Endometrium (tissue), 2 donors: ENCODE measurements at regions not wholly inside any gene's neighbourhood (a gene's known extent, or its start where the extent isn't known, plus 50 kb on each side); places are given as distances from the start of the nearest gene placed in this dataset.

Experiments used
- FAIRE-seq: peaks from 2 replicates; lab custom pipeline; 2012; peaks lifted over from hg19 to GRCh38; lab: Jason Lieb, UNC
- donor health status: control.
- donor health status: control.

DNA sequence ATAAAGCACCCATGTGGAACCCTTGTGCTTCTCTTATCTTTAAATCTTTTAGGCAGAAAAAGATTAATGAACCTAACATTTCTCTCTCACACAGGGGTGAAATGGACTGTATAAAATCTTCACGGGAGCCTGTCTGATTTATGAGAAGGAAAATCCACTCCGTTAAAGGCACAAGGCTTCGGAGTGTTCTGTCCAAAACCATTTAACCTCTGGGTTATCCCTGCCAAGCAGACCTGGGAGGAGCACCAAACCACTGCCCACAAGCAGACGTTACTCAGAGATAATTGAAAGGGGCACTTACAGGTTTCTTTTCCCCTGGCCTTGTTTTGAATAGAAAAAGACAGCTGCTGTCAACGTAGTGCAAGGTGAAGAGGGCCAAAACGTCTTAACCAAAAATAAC, 184.4 kb upstream of the DOK6 start:
- FAIRE-seq: no peak

DNA sequence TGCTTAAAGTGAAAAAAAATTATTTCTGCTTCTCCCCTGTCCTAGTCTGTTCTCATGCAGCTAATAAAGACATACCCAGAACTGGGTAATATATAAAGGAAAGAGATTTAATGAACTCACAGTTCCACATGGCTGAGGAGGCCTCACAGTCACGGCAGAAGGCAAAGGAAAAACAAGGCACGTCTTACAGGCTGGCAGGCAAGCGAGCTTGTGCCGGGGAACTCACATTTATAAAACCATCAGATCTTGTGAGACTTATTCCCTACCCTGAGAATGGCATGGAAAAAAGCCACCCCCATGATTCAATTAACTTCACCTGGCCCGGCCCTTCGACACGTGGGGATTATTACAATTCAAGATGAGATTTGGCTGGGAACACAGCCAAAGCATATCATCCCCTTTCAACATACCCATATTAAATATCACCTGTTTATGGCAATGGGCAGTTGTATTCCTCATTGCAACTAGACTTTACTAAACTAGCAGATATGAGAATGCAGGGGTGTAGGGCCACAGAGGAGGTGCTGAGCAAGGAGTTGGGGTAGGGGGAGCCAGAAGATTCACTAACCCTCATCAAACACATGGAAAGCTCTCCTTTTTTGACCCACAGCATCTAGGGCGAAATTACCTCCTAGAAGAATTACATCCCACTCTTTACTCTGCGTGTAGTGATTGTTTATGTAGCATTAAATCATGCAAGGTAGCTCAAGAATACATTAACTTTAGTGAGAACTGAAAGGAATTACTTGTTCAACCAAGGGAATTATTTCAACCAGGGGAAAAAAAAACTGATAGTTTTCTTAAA, 183.3 kb upstream of the DOK6 start:
- FAIRE-seq: no peak

DNA sequence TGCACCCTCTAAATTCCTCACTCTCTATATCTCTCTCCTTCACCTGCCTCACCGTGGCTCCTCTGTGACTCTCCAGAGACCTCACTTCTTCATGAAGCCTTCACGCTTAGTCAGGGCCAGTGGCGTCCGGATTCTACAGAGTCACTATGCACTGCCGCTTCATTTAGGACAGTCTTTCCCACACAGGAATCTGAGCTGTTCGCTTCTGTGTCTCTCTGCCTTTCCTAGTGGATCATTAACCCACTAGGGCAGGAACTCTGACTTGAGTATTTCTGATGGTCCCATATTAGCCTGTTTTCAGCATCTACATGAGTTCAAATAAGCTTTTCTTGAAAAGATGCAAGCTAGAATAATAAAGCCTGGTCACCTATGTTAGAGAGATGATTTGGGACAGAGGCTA, 180.2 kb upstream of the DOK6 start:
- FAIRE-seq: no peak

DNA sequence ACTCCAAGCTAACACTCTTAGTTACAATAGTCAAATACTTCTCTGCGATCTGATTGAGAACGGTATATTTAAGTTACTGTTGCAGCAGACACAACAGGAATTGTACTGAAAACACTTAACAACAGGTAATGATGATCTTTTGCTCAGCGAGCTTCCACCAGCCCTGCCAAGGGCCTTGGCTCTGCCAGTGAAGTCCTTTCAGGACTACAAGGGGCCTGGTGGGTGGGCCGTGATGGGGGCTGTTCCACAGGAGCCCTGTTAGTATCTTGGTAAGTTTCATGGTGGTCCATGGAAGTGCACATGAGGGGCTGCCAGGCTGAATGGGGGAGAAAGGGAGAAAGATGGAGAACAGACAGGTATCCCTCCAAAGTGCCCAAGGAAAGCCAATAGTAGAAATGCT, 178.6 kb upstream of the DOK6 start:
- FAIRE-seq: no peak

DNA sequence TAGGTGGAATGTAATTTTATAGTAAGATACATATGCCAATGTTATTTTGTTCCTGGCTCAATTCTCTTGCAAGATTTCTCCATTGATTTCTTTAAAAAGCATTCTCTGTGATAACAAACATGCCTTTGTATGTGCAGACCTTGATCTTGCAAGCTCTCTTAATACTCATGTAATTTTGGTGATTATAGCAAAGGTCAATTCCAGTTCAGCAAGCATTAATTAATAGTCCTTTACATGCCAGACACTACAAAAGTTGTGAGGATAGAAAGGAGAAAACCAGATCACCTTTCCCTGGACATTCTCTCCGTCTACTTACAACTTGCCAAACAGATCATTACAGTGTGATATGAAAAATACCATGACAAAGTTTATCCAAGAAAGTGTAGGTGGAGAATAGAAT, 173.7 kb upstream of the DOK6 start:
- no peak for FAIRE-seq

DNA sequence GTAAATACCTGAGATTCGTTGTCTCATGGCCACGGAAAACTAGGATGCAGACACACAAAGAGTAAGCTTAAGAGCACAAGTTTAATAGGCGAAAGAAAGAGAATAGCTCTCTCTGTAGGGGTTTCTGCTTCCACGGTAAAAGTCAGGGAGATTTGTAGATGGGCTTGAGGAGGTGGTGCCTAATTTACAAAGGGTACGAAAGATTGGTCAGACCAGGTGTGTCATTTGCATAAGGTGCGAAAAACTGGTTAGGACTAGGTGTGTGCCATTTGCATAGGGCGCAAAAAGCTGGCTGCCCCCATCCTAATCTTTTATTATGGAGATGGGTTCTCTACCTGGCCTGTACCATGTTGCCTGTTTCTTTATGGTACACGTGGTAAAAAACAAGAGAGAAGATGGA, 170.5 kb upstream of the DOK6 start:
- FAIRE-seq: no peak

DNA sequence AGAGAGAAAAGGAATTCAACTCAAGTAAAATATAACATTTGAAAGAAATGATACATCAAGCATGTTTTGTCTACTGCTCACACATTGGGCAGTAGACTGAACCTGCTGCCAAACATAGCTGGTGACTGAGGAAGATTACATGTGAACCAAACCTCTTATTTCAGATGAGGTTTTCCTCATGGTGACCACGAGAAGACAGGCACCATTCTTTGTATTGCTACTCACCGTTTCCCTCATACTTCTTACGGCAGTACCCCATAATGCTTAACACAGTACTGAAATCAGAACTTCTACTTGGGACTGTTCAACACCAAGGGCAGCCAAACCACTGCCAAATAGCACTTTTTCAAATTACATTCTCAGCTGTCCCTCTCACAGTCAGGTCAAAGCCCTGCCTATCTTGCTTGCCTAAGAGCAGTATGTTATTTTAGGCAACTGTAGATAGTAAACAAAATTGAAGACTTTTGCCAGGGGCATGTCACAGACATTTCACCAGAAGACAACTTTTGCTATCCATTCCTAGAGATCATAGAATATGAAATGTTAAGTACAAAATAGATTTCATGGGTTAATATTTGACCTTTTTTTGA, 167.1 kb upstream of the DOK6 start:
- no peak for FAIRE-seq

DNA sequence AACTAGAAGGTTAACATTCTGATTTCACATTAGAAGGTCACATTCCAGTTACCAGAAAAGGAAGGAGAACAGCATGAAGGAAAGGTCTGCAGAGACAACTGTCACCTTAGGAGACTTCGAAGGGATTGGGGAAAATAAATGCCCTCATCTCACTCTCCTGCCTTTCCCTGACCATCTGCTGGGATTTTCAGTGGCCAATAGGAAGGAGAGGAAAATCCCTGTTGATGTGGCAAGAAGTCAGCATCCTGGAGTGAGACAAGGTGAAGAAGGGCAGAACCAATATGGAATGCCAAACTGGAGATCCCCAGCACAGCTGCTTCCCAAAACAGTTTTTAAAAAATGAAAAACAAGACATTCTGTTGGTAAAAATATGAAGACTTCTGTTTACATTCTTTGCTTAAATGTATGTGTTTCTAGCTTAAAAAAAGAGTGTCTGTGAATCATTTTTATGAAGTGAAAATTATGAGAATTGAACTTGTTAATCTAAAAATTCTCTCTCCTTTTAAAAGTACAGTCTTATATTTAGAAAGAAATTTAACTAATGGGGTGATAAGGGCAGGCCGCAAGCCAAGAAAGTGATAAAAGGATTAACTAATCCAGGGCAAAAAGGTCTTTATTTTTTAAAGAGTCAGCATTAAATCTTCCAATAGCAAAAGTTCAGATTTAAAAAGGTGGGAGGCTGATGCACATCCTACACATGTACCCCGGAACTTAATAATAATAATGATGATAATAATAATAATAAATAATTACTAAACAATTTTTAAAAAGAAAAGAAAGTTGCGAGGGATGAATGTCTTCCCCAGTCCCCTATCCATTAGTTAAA, 160.6 kb upstream of the DOK6 start:
- peak; percentile 26 for FAIRE-seq

DNA sequence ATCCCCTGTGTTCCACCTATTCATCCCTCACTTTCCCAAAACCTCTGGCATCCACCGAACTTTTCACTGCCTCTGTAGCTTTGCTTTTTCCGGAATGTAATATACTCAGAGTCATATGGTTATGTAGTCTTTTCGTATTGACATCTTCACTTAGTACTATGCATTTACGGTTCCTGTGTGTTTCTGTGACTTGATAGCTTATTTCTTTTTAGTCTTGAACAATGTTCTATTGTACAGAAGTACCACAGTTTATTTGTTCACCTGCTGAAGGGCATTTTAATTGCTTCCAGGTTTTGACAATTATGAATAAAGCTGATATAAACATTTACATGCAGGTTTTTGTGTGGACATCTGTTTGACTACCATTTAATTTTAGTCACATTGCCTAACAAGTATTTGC, 154.7 kb upstream of the DOK6 start:
- FAIRE-seq: no peak

DNA sequence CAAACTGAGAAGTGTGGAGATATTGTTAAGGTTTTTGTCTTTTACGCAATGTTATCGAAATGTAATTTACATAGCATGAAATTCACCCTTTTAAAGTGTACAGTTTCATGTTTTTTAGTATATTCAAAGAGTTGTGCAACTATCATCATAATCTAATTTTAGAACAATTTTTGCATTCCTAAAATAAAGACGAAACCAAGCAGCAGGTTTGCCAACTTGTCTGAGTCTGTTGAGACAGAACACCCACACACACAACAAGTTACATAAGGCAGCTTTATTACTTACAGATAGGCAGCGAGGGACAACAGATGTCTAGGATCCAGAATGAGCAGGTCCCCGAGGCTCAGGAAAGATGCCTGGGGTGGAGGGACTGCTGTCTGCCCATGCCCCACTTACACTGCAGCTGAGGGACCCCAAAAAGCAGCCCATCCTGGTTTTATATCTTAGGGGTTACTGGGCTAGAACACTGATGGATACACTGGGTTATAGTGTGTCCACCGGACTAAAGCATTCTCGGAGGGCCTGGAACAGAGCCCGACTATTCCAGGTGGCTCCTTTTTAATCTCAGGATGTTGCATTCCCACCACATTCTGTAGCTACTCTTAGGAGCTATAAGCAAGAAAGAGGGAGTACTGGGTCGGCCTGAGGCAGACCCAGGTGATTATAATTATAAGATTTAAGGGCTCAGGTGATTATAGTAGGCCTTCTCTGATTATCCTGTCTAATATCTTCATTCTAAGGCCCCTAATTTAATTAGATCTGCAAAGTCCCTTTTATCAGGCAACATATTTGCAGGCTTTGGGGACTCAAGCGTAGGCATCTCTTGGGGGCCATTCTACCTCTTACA, 150.2 kb upstream of the DOK6 start:
- FAIRE-seq: no peak

DNA sequence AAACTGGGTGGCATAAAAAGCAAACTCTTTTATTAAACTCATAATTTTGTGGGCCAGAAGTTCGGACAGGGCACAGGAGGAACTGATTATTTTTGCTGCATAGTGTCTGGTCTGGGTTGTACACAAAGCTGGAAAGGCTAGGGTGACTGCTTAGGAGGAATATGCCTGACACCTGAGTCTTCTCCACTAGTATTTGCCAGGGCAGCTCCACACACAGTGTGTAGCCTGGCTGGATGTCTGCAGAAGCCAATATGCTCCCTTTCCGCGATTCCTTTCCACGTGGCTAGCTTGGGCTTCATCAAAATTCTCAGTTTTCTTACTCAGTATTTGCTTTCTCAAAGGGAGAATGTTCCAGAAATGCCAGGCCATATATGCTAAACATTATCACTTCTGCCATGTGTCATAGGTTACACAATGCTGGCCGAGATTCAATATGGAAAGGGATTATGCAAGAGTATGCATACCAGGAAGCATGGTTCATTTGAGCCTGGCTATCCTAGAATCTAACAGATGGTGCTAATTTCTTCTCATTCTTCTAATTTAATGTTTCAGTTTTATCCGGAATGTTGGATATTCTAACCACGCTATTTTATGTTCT, 142.7 kb upstream of the DOK6 start:
- no peak for FAIRE-seq

DNA sequence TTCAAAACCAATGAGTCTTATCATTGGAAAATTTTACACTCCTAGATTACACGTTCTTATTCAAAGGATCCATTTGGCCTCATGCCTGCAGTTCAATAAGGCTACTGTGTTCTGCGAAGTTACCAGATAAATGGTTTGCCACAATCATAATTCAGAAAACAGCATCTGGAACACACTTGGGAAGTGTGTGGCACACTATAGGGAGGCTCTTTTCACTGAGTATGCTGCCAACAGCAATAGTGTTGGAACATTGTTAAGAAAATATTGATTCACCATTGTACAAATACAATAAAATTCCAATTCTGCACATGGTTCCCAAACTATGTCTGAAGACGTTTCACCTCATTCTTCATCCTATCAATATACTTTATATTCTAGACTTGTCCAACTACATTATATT, 141.4 kb upstream of the DOK6 start:
- FAIRE-seq: no peak

DNA sequence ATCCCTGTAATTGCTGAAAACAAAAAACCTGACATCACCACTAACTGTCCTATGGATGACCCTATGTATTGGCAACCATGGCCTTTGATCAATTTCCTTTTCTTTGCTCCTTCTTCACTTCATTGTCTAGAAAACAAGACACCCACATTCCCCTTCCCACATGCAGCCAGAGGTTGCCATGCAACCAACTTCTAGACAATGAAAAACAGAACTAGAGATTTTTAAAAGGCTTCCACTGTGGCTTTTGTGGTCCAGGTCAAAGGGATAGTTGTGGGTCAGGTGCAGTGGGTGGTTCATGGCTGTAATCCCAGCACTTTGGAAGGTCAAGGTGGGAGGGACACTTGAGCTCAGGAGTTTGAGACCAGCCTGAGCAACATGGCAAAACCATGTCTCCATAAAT, 139.3 kb upstream of the DOK6 start:
- no peak for FAIRE-seq

DNA sequence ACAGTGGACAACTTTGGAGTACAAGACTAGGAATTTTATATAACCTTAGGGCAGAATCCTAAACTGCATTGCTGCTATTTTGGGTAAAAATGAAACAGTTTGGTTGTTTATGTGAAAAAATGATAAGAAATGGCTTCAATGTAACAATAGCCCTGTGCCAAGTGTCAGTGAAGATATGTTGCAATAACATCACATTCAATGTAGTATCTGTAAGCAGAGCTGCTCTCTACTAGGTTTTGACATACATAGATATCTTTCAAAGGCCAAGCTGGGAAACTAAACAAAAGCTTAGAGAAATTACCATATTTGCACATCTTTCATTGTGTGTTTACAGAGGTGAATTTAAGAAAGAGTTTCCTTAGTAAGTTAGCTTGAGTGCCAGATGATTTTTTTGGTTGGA, 135.0 kb upstream of the DOK6 start:
- FAIRE-seq: no peak

DNA sequence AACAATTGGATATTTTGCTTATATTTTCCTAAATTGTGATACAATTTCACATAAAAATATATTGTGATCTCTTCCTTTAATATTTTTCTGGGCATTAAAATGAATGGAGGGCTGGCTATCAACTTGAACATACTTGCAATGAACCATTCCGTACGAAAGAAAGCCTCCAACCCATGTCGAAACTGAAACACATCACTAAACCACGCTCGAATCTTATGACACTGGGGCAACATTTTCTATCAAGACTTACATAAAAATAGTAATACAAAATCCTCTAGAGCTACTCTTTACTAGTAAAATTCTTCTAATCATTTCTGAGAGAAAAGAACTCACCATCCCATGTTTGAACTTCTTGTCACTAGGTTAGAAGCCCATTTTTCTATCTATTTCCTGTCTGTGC, 132.8 kb upstream of the DOK6 start:
- FAIRE-seq: no peak

DNA sequence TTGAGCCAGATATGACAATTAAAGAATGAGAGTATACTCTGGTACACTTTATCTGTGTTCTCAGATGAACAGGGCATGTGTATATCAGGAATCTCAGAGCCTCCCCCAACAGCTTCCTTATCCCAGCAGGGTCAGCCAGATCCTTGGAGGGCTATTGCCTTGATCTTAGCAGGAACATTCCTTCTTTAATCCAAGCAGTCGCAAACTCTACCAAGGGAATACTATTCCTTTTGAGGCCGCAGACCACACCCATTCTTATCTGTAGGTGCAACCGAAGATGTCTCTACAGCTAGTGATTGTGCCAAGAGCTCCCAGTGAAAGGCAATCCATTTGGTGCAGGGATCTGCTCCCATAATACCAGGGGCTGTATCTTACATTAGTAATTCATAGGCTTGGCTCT, 118.3 kb upstream of the DOK6 start:
- no peak for FAIRE-seq

DNA sequence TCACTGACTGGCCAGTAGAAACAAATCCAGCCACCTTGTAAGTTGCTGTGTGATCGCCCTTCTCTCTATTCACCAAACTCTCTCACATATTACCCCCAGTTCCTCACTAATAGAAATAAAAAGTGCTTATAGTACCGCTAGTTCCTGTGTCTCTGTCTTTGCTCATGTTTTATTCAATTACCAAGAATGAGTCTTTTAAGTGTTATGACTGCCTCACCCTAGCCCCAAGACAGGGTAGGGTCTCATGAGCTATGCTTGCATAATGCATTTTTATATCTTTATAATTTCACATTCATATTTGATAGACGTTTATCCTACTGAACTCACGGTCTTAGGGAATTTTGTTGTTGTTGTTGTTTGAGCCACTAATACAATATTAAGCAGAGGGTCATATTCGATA, 109.6 kb upstream of the DOK6 start:
- no peak for FAIRE-seq

DNA sequence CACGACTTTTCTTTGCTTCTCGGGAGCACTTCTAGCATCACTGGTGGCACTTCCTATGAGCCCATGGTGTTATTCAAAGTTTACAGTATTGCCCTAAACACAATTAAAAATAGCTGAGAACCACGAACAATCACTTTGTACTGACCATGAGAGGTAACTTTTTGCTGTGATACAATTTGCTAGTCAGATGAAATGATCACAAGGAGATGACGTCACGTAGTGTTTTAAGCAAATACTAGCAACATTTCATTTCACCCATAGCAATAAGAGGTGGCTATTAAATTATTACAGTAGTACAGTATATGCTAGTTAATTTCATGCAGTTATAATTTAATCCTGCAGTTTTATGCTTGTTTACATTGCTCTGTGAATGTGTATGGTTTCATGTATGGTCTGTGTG, 108.9 kb upstream of the DOK6 start:
- FAIRE-seq: no peak

DNA sequence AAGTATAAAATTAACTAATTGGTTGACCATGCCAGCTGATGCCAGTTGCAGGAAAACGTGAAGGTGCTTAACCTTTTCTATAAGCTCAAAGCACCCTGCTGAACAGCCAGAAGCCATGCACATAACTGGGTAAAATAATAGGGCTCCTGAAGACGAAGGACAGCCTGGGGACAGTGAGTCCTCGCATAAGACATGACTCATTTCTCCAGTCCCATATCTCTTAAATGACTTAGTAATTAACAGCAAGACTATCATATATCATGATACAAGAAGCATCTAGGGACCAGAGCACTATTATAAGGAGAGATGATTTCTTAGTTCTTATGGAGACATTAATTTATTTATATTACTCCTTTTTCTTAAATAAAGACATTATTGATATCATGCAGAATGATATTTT, 100.5 kb upstream of the DOK6 start:
- no peak for FAIRE-seq

DNA sequence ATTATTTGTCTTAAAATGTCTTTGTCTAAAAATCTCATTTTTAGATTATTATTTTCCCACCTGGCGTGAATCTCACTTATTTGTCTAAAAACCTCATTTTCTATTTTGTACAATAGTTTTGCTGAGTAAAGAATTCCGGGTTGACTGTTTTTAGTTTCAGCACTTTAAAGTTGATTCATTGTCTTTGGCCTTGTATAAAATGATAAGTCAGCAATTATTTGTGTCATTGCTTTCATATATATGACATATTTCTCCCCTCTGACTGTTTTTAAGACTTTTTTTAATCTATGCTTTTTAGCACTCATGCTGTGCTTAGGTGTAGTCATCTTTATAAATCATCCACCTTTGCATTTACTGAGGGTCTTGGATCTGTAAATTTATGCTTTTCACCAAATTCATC, 92.1 kb upstream of the DOK6 start:
- no peak for FAIRE-seq

DNA sequence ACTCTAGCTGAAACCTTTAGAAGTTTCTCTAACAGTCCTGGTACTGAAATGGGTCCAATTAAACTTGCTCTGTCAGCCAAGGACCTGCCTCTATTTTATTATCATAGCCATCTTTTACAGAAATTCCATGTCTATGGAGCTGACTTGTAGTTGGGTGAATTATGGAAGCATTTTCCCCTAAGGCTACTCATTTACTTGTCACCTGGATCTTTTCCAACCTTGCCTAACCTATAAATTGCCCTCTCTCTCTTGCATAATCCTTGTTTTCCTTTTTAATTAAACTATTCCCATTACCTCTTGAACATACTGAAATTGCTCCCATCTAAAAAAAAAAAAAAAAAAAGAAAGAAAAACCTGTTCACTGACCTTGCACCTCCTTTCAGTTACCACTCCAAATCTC, 74.6 kb upstream of the DOK6 start:
- no peak for FAIRE-seq

DNA sequence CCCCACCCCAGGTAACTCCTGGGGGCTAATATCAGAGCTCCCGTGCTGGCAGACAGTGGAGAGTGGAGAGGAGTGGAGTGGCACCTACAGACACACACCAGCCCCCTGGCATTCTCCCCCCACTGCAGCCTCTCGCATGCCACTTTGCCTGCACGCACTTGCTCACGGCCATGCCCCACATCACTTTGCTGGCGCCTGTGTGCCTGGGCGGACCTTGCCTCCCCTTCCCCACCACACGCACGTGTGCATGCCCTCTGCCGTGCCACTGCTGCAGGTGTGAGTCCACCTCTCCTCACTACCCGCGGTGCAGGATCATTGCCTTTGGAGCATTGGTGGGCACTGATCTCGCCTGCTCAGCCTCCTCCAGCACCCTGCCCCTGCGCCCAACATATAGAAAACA, 72.6 kb upstream of the DOK6 start:
- FAIRE-seq: no peak
